ENCODE measurements at regions not wholly inside any gene's neighbourhood (a gene's known extent, or its start where the extent isn't known, plus 50 kb on each side); places are given as distances from the start of the nearest gene placed in this dataset.

GRCh38 chr11:92376680-92377079, 152.1 kb downstream of the FAT3 start:
- Histone ChIP-seq H3K27ac (no peak overlapping the region), H3K4me3 (no peak overlapping the region), H3K4me1 (no peaks in the 10 kb centered on the region), H3K9me3 (no peaks in the 10 kb centered on the region), H3K36me3 (no peaks in the 10 kb centered on the region), H3K27me3 (no peaks in the 10 kb centered on the region)
- WGBS, 4 donors = 82 to 91% (median 86%) methylated on average over 1 of the region's 1 CpG
- intact Hi-C loops (cut with DNase I) = no loop called here
- DNase-seq = no peak
- no peak for TF ChIP-seq CTCF (IDR thresholded peaks at IDR 0.05)
- ATAC-seq = no peak

DNA sequence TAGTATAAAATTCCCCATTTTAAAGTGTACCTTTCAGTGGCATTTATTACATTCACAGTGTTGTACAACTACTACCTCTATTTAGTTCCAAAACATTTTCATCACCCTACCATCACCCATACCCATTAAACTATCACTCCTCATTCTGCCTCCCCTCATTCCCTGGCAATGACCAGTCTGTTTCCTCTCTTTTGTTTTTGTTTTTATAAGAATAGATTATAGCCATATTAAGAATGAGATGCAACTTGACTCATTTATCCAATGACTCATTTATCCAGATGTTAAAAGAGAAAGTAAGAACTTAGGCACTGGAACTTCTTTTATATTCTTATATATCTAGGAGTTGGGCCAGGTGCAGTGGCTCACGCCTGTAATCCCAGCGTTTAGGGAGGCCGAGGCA, 156.3 kb downstream of the FAT3 start:
- Histone ChIP-seq H3K27me3 (no peaks in the 10 kb centered on the region), H3K4me3 (no peak overlapping the region), H3K9me3 (no peaks in the 10 kb centered on the region), H3K4me1 (peaks cover 0 to 8% (median 0%) of the 10 kb centered on the region in 12 donors), H3K27ac (no peak overlapping the region), H3K36me3 (no peaks in the 10 kb centered on the region)
- DNase-seq (no peak), ATAC-seq (no peak)
- 86 to 95% (median 94%) methylated on average over 3 of the region's 3 CpGs for WGBS, 4 donors
- TF ChIP-seq POLR2A (IDR thresholded peaks at IDR 0.05) (no peak), CTCF (IDR thresholded peaks at IDR 0.05) (no peak)
- intact Hi-C loops (cut with DNase I) = no loop called here

DNA sequence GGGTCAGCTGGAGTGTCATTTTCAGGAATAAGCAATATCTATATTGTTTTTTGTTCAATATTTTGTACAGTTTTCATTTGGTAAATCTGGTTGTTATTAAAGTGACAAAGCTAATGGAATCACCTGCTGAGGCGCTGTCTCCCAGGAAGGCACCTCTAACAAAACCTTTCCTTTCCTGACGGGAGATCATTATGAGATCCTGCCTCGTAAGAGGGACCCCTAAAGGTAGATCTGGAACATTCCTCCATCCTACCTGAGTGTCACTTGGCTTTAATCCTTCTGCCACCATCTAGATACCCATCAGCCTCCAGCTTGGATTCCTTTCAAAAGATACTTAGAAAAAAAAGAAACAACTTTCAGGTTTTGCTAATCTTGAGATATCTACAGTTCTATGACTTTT, 157.7 kb downstream of the FAT3 start:
- ATAC-seq = no peak
- intact Hi-C loops (cut with DNase I) = no loop called here
- no peak for TF ChIP-seq POLR2A (IDR thresholded peaks at IDR 0.05)
- no peak for TF ChIP-seq CTCF (IDR thresholded peaks at IDR 0.05)
- Histone ChIP-seq H3K27me3 (no peaks in the 10 kb centered on the region), H3K4me3 (no peak overlapping the region), H3K4me1 (peaks cover 0 to 8% (median 0%) of the 10 kb centered on the region in 12 donors), H3K36me3 (no peaks in the 10 kb centered on the region), H3K9me3 (no peaks in the 10 kb centered on the region), H3K27ac (no peak overlapping the region)
- DNase-seq = no peak
- 88 to 93% (median 88%) methylated on average over 3 of the region's 3 CpGs for WGBS, 4 donors

- intact Hi-C loops (cut with DNase I) = no loop called here
- ATAC-seq = no peak
These were observed 158.8 kb downstream of the FAT3 start for GRCh38 chr11:92383430-92383829.

More at GRCh38 chr11:92383430-92383829, 158.8 kb downstream of the FAT3 start:
- H3K27ac ChIP-seq = no peak overlapping the region
- H3K27me3 ChIP-seq = no peaks in the 10 kb centered on the region
- DNase-seq = no peak
- H3K9me3 ChIP-seq = no peaks in the 10 kb centered on the region
- no peak overlapping the region for H3K4me3 ChIP-seq
- 31 to 45% (median 41%) methylated on average over 1 of the region's 1 CpG for whole genome bisulfite sequencing, 4 donors
- H3K36me3 ChIP-seq = no peaks in the 10 kb centered on the region
- peaks cover 0 to 8% (median 0%) of the 10 kb centered on the region in 12 donors for H3K4me1 ChIP-seq
- no peak for TF ChIP-seq POLR2A (IDR thresholded peaks at IDR 0.05)
- TF ChIP-seq CTCF (IDR thresholded peaks at IDR 0.05) = no peak

All from heart left ventricle (tissue), 16 donors.